Activated T-cell treated with anti-CD3 and anti-CD28 coated beads, Interleukin-2, amount 50 U/mL, for 24 hours (primary cell): ENCODE measurements at regions not wholly inside any gene's neighbourhood (a gene's known extent, or its start where the extent isn't known, plus 50 kb on each side); places are given as distances from the start of the nearest gene placed in this dataset.

Experiments
- DNase-seq: peaks from one replicate; pipeline ENCODE4 v3.0.0-alpha.2; 2020
- H3K27ac Mint-ChIP-seq: 2 replicates; pipeline ENCODE4 v1.8.0; 2020; ENCODE audit warnings: mild to moderate bottlenecking, mixed read lengths
- H3K27me3 Mint-ChIP-seq: 2 replicates; pipeline ENCODE4 v1.8.0; 2020; ENCODE audit warnings: mixed read lengths
- H3K36me3 Mint-ChIP-seq: 2 replicates; pipeline ENCODE4 v1.8.0; 2020; ENCODE audit warnings: low read depth, mixed read lengths
- H3K4me1 Mint-ChIP-seq: 2 replicates; pipeline ENCODE4 v1.8.0; 2020; ENCODE audit warnings: low read depth, mixed read lengths
- H3K4me3 Mint-ChIP-seq: 2 replicates; pipeline ENCODE4 v1.8.0; 2020; ENCODE audit warnings: mild to moderate bottlenecking, moderate library complexity, mixed read lengths
- H3K9me3 Mint-ChIP-seq: 2 replicates; pipeline ENCODE4 v1.8.0; 2020; ENCODE audit warnings: mixed read lengths

DNA sequence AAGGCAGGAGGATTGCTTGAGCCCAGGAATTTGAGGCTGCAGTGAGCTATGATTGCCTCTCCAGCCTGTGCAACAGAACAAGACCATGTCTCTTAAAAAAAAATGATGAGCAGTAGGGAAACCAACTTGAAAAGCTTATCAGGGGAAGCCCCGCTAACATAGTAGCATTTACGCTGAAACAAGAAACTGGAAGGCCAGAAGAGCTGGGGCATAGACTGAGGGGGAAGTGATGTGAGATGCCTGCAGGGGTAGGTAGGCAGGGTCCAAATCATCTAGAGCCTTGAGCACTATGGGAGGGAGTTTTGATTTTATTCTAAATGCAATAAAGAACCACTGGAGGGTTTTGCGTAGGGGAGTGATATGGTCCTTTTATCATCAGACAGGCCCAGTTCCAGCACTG is 139.3 kb downstream of the CYB561 start:
- no peak overlapping the region for H3K27ac Mint-ChIP-seq
- no peak overlapping the region for H3K4me3 Mint-ChIP-seq
- H3K9me3 Mint-ChIP-seq, result peaks cover 7% of the 10 kb centered on the region
- H3K4me1 Mint-ChIP-seq, result peaks cover 4% of the 10 kb centered on the region
- no peak for DNase-seq
- H3K36me3 Mint-ChIP-seq, result no peaks in the 10 kb centered on the region
- no peaks in the 10 kb centered on the region for H3K27me3 Mint-ChIP-seq

DNA sequence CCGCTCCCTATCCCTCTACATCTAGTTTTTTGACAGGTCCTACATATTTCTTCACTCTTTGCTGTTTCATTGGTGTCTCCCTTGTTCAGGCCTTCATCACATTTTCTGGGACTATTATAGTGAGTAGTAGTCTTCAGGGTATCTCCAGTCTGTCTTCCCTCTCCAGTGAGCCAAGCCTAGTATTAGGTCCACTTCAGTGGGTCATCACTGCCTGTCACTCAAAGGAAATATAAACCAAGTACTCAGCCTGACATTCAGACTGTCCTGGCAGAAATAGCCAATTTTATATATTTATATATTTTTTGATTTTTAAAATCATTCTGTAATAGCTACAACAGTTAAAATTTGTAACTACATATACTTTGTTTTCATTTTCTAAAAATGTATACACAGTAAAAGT is 137.8 kb downstream of the CYB561 start:
- DNase-seq, result no peak
- no peak overlapping the region for H3K4me3 Mint-ChIP-seq
- no peaks in the 10 kb centered on the region for H3K27me3 Mint-ChIP-seq
- H3K4me1 Mint-ChIP-seq, result peaks cover 5% of the 10 kb centered on the region
- no peaks in the 10 kb centered on the region for H3K36me3 Mint-ChIP-seq
- no peaks in the 10 kb centered on the region for H3K9me3 Mint-ChIP-seq
- no peak overlapping the region for H3K27ac Mint-ChIP-seq

DNA sequence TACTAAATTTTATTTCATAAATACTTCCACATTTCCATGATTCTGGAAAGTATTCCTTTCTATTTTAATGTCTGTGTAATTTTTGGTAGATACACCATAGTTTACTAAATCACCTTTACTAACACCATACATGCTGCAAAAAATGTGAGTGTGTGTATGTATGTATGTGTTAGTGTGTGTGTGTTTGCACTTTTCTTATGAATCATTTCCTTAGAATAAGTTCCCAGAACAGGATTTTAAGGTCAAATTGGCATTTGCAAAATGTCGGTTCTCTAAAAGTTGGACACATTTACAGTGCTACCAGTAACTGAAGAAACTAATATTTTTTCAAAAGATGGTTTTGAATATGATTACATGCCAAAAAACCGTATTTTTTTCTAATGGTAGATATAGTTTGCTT is 137.1 kb downstream of the CYB561 start:
- no peak overlapping the region for H3K27ac Mint-ChIP-seq
- DNase-seq, result no peak
- no peaks in the 10 kb centered on the region for H3K27me3 Mint-ChIP-seq
- H3K36me3 Mint-ChIP-seq, result no peaks in the 10 kb centered on the region
- no peak overlapping the region for H3K4me3 Mint-ChIP-seq
- H3K9me3 Mint-ChIP-seq, result no peaks in the 10 kb centered on the region
- peaks cover 5% of the 10 kb centered on the region for H3K4me1 Mint-ChIP-seq

DNA sequence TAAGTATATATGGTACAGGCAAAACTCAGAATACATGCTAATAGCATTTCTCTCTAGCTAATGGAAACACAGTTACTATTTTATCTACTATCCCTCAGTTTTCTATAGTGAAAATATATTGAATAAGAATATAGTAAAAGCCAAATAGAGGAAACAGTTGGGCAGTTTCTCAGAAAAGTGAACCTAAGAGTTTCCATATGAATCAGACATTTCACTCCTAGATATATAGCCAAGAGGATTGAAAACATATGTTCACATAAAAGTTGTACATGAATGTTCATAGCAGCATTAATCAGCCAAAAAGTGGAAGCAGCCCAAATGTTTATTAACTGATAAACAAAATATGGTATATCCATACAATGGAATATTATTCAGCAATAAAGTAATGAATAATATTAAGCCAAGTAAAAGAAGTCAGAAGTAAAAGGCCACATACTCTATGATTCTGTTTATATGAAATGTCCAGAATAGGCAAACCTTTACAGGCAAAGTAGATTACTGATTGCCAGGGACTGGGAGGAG is 134.6 kb downstream of the CYB561 start:
- Mint-ChIP-seq H3K27ac (no peak overlapping the region), H3K4me3 (no peak overlapping the region), H3K36me3 (peaks cover 10% of the 10 kb centered on the region), H3K4me1 (peaks cover 5% of the 10 kb centered on the region), H3K27me3 (no peaks in the 10 kb centered on the region), H3K9me3 (no peaks in the 10 kb centered on the region)
- no peak for DNase-seq

DNA sequence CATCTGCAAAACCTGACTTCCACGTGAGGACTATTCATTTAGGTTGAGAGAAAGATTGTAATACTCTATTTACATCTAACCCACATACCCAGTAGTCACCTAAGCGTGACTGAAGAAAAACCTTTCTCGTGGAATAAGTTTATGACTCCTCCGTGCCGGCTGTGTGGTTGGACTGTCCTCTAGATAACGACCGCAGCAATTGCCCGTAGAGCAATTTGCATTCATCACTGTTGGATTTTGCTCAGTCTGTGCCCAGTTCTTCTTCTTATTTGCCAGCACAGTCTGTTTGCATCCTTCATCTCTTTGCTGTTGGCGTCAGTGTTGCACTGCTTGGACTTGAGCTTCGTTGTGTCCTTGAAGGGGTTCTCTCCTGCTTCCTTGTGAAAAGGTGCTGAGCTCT is 131.3 kb downstream of the CYB561 start:
- DNase-seq, result no peak
- H3K9me3 Mint-ChIP-seq, result no peaks in the 10 kb centered on the region
- no peak overlapping the region for H3K27ac Mint-ChIP-seq
- H3K36me3 Mint-ChIP-seq, result peaks cover 21% of the 10 kb centered on the region
- H3K4me3 Mint-ChIP-seq, result no peak overlapping the region
- peaks cover 5% of the 10 kb centered on the region for H3K4me1 Mint-ChIP-seq
- no peaks in the 10 kb centered on the region for H3K27me3 Mint-ChIP-seq

DNA sequence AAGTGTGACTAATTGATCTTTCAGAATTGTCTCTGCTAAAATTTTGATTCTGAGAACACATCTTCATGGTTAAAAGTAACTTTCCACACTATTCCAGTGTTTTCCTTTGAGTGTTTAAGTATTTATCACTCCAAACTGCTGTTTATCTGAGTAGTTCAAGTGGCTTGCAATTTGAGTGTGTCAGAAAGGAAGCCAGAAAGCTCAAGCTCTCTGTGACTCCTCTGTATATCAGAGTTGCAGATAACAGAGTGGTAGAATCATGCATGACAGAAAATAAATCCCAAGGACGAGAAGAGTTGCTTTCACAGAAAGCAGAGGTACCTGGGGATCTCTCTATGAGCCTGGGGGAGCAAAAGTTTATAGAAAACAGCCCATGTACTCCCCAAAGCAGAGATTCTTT is 130.0 kb downstream of the CYB561 start:
- DNase-seq, result no peak
- Mint-ChIP-seq H3K9me3 (no peaks in the 10 kb centered on the region), H3K4me3 (no peak overlapping the region), H3K27ac (no peak overlapping the region), H3K27me3 (no peaks in the 10 kb centered on the region), H3K36me3 (peaks cover 27% of the 10 kb centered on the region), H3K4me1 (peaks cover 5% of the 10 kb centered on the region)

DNA sequence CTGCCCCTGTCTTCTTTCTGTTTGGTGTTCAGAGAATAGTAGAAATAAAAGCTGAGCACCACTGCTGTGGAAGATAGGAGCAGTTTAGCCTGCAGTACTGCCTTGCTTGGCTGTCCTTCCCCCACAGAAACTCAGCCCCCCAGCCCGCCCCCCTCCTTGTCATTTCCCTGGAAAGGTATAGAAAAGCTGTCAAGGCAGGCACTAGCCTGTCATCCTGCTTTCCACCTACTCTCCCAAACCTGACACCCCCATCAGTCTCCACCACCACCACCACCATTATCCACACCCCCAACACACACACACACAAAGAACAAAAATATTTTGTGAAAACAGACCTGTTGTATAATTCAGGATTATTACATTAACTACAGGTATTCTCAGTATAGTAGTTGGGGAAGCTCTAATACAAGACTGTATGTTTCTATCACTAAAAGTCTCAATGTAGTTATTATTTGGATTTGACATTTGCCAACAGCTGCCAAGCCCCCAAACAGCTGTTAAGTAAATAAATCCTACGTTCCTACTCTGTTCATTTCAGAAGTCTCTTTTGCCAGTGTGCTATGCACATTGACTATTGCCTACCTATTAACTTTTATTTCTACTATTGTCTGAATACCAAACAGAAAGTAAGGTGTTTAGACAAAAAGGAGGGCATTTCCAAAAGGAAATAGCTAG is 128.8 kb downstream of the CYB561 start:
- no peaks in the 10 kb centered on the region for H3K4me1 Mint-ChIP-seq
- DNase-seq, result no peak
- no peak overlapping the region for H3K27ac Mint-ChIP-seq
- H3K27me3 Mint-ChIP-seq, result no peaks in the 10 kb centered on the region
- peaks cover 35% of the 10 kb centered on the region for H3K36me3 Mint-ChIP-seq
- H3K4me3 Mint-ChIP-seq, result no peak overlapping the region
- H3K9me3 Mint-ChIP-seq, result no peaks in the 10 kb centered on the region

DNA sequence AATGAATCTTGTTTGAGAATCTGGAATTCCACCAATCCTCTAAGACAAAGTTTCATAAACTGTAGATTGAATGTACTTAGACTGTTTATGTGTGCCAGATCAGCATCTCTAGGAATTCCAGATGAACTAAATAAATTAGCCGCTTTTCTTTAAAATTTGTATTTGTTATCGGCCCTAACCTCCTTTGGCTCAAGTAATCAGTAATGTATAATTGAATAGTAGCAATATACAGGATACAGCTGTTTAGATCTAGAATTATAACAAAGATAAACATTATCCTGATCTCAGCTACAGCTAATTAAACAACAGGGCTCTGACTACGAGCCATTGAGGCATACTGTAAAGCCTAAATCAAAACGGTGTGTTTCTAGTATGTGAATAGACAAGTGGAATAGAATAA is 120.3 kb downstream of the CYB561 start:
- H3K27ac Mint-ChIP-seq, result no peak overlapping the region
- no peak overlapping the region for H3K4me3 Mint-ChIP-seq

DNA sequence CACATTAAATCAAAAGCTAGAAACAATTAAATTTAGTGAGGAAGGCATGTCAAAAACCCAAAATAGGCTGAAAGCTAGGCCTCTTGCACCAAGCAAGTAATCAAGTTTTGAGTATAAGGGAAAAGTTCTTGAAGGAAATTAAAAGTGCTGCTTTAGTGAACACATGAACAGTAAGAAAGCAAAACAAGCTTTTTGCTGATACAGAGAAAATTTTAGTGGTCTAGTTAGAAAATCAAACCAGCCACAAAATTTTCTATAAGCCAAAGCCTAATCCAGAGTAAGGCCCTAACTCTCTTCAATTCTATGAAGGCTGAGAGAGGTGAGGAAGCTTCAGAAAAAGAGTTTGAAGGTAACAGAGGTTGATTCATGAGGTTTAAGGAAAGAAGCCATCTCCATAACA is 116.2 kb downstream of the CYB561 start:
- Mint-ChIP-seq H3K27ac (no peak overlapping the region), H3K4me1 (no peaks in the 10 kb centered on the region), H3K36me3 (no peaks in the 10 kb centered on the region), H3K4me3 (no peak overlapping the region), H3K9me3 (no peaks in the 10 kb centered on the region), H3K27me3 (no peaks in the 10 kb centered on the region)
- DNase-seq, result no peak

More for the DNA sequence above, 120.3 kb downstream of the CYB561 start:
- Mint-ChIP-seq H3K4me1 (no peaks in the 10 kb centered on the region), H3K9me3 (no peaks in the 10 kb centered on the region), H3K36me3 (peaks cover 14% of the 10 kb centered on the region), H3K27me3 (no peaks in the 10 kb centered on the region)
- DNase-seq, result no peak

DNA sequence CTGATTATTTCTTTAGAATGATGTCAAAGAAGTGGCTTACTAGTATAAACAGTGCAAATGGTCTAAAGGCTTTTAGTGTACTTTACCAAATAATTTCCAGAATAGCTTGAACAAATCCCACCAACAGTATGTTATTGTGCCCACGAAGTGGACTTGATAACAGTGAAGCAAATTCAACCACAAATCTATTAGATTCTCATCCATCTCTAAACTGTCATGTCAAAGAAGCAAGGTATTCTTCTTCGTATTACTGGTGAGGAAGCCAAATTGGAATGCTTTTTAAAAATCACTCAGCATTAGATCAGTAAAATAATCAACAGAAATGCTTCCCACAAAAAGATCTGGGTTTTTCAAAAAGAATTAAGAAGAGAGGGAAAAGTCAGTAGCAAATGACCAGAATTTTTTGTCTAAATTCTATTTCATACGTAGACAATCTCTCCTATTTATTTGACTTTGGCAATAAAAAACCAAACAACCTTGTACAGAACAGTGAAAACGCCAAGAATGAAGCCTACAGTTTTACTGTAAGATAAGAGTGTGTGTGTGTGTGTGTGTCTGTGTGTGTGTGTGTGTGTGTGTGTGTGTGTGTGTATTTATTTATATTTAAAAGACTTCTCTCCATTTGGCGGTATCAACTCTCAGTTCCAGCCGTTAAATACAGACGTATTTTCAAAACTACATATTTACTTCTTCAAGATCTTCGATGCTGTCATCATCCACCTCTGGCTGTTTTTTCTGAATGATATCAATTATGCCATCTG is 114.6 kb downstream of the CYB561 start:
- H3K27me3 Mint-ChIP-seq, result no peaks in the 10 kb centered on the region
- no peak for DNase-seq
- H3K27ac Mint-ChIP-seq, result no peak overlapping the region
- H3K4me1 Mint-ChIP-seq, result no peaks in the 10 kb centered on the region
- H3K36me3 Mint-ChIP-seq, result no peaks in the 10 kb centered on the region
- H3K4me3 Mint-ChIP-seq, result no peak overlapping the region
- H3K9me3 Mint-ChIP-seq, result no peaks in the 10 kb centered on the region

DNA sequence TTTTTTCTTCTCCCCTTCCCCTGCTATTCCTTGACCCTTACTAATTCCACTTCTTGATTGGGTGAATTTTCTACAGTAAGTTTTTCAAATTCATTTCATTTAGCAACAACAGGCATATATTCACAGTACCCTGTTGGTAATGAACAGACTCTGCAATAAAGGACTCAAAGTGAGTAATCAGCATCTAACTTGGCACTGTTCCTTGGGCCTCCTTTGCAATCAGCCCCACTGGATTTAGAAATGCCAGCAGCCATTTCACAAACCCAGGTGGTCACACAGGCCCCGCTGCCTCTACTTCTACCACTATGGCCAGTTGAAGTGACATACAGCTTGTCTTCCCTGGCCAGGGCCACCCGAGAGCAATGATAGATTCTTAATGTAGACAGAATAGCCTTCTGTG is 113.8 kb downstream of the CYB561 start:
- no peak overlapping the region for H3K27ac Mint-ChIP-seq
- no peaks in the 10 kb centered on the region for H3K9me3 Mint-ChIP-seq
- H3K36me3 Mint-ChIP-seq, result no peaks in the 10 kb centered on the region
- no peak overlapping the region for H3K4me3 Mint-ChIP-seq
- H3K4me1 Mint-ChIP-seq, result no peaks in the 10 kb centered on the region
- no peak for DNase-seq
- H3K27me3 Mint-ChIP-seq, result no peaks in the 10 kb centered on the region

DNA sequence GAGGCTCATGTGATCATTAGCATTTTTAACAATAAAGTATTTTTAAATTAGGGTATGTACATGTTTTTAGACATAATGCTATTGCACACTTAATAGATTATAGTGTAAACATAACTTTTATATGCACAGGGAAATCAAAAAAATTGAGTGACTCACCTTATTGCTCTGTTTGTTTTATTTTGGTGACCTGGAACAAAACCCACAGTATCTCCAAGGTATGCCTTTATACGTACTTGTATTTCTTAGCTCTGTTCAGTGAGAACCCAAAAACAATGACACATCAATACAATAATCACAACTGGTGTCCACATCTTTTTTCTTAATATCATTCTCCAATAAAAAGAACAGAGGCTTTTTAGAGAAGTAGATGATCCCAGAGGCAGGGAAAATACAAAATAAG is 112.2 kb downstream of the CYB561 start:
- H3K9me3 Mint-ChIP-seq, result no peaks in the 10 kb centered on the region

DNA sequence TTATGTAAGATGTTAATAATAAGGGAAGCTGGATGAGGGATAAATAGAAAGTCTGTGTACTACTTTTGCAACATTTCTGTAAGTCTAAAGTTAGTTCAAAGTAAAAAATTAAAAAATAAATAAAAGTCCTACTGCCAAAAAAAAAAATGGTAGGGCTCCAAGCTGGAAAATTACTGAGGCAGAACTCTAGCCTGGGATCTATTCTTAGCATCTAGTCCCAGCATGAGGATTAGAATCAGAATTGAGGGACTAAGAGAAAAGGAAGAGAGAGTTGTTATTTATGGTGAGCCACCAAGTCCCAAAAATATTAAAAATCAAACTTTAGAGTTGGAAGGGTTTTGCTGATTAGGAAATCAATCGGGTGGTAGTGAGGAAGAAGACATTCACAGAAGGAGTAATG is 110.3 kb downstream of the CYB561 start:
- H3K27ac Mint-ChIP-seq, result no peak overlapping the region
- H3K9me3 Mint-ChIP-seq, result no peaks in the 10 kb centered on the region
- no peak for DNase-seq
- no peak overlapping the region for H3K4me3 Mint-ChIP-seq
- H3K4me1 Mint-ChIP-seq, result no peaks in the 10 kb centered on the region
- H3K36me3 Mint-ChIP-seq, result no peaks in the 10 kb centered on the region
- H3K27me3 Mint-ChIP-seq, result no peaks in the 10 kb centered on the region

More for the DNA sequence above, 112.2 kb downstream of the CYB561 start:
- Mint-ChIP-seq H3K27me3 (no peaks in the 10 kb centered on the region), H3K4me3 (no peak overlapping the region), H3K27ac (no peak overlapping the region), H3K4me1 (no peaks in the 10 kb centered on the region), H3K36me3 (no peaks in the 10 kb centered on the region)
- no peak for DNase-seq

DNA sequence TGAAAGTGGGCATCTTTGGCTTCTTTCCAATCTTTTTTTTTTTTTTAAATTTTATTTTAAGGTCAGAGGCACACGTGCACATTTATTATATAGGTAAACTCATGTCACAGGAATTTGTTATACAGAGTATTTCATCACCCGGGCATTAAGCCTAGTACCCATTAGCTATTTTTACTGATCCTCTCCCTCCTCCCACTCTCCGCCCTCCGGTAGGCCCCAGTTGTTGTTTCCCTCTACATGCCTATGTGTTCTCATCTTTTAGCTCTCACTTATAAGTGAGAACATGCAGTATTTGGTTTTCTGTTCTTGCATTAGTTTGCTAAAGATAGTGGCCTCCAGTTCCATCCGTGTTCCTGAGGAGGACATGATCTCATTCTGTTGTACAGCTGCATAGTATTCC is 108.5 kb downstream of the CYB561 start:
- H3K9me3 Mint-ChIP-seq, result no peaks in the 10 kb centered on the region
- no peak for DNase-seq
- H3K4me1 Mint-ChIP-seq, result no peaks in the 10 kb centered on the region
- no peaks in the 10 kb centered on the region for H3K36me3 Mint-ChIP-seq
- H3K27me3 Mint-ChIP-seq, result no peaks in the 10 kb centered on the region
- H3K4me3 Mint-ChIP-seq, result no peak overlapping the region
- no peak overlapping the region for H3K27ac Mint-ChIP-seq

DNA sequence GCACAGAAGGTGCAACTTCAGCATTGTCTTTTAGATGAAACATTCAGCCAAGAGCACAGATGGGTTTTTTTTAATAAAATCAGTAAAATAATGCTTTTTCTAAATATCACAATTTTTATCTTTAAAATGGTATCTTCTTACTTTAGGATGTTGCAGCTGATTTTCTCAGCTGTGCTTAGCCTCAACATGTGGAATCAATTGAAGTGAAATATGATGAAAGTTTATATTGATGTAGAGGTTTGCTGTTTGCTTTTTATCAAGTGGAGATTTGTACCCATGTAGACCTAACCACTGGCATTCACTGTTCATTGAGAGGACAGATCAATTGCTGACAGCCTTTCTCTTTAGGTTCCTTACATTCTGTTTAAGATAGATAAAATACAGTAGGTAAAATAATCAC is 107.8 kb downstream of the CYB561 start:
- H3K9me3 Mint-ChIP-seq, result no peaks in the 10 kb centered on the region
- H3K4me1 Mint-ChIP-seq, result no peaks in the 10 kb centered on the region
- DNase-seq, result no peak
- H3K36me3 Mint-ChIP-seq, result no peaks in the 10 kb centered on the region
- no peak overlapping the region for H3K27ac Mint-ChIP-seq
- no peak overlapping the region for H3K4me3 Mint-ChIP-seq
- H3K27me3 Mint-ChIP-seq, result no peaks in the 10 kb centered on the region
